Ascending aorta (tissue), 2 donors: ENCODE measurements at regions not wholly inside any gene's neighbourhood (a gene's known extent, or its start where the extent isn't known, plus 50 kb on each side); places are given as distances from the start of the nearest gene placed in this dataset.

ENCODE experiments used
- DNase-seq, 2 donors: peaks; one replicate each; pipeline ENCODE4 v3.0.0-alpha.2; 2019; ENCODE audit warnings: low spot score in 2 of 2
- H3K27ac ChIP-seq, 2 donors: fragments of 200-600 bp; sonication (generic); one replicate each; pipeline ENCODE4 v1.5.1; 2016 to 2017; ENCODE audit warnings: mild to moderate bottlenecking in 1 of 2
- H3K27me3 ChIP-seq: fragments of 200-600 bp; sonication (generic); one replicate; pipeline ENCODE4 v1.5.1; 2017
- H3K36me3 ChIP-seq, 2 donors: fragments of 200-600 bp; sonication (generic); one replicate each; pipeline ENCODE4 v1.5.1; 2016
- H3K4me1 ChIP-seq, 2 donors: fragments of 200-600 bp; sonication (generic); one replicate each; pipeline ENCODE4 v1.5.1; 2016 to 2017; ENCODE audit warnings: mild to moderate bottlenecking in 1 of 2
- H3K4me3 ChIP-seq, 2 donors: fragments of 200-600 bp; sonication (generic); one replicate each; pipeline ENCODE4 v1.5.1; 2016 to 2017; ENCODE audit warnings: mild to moderate bottlenecking in 1 of 2
- H3K9me3 ChIP-seq, 2 donors: fragments of 200-600 bp; sonication (generic); one replicate each; pipeline ENCODE4 v1.5.1; 2016
- CTCF ChIP-seq, 3 experiments: fragments of 200-600 bp in 2 of 3; fragments of 450-650 bp in 1 of 3; sonication (generic) in 2 of 3; IDR thresholded peaks; one replicate each; pipeline ENCODE4 v1.5.1; 2016 to 2019; ENCODE audit warnings: antibody characterized with exemption in 3 of 3, mild to moderate bottlenecking in 1 of 3, moderate library complexity in 1 of 3
- intact Hi-C: fragments of 100-400 bp; cut with DNase I; formaldehyde crosslinking; loops from one replicate; pipeline ENCODE4 v1.15.1; 2023

DNA sequence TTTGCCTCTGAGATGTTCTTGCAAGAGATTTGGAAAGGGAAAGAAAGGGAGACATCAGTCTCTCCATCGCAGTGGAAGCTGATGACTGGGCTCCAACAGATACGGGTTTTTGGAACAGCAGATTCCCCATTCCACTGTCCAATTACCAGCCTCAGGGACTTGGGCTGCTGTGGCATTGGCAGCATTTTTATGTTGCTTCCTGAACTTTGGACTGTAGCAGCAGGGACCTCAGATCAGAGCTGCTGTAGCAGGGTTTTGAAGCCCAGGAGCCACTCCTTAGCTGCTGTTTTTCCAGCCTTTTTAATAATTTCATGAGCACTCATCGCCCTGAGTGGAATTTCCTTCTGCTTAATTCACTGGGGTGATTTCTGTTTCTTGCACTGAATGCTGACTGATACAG lies 135.7 kb upstream of the SLCO3A1 start:
- intact Hi-C loops, result no loop called here
- Histone ChIP-seq H3K9me3 (no peaks in the 10 kb centered on the region), H3K36me3 (no peaks in the 10 kb centered on the region), H3K4me3 (no peak overlapping the region), H3K27ac (no peak overlapping the region), H3K4me1 (no peaks in the 10 kb centered on the region), H3K27me3 (no peaks in the 10 kb centered on the region)
- TF ChIP-seq CTCF (IDR thresholded peaks at IDR 0.05), result no peak
- no peak for DNase-seq

GRCh38 chr15:91723959-91724358 lies 129.5 kb upstream of the SLCO3A1 start:
- intact Hi-C loops, result no loop called here
- no peak for DNase-seq

DNA sequence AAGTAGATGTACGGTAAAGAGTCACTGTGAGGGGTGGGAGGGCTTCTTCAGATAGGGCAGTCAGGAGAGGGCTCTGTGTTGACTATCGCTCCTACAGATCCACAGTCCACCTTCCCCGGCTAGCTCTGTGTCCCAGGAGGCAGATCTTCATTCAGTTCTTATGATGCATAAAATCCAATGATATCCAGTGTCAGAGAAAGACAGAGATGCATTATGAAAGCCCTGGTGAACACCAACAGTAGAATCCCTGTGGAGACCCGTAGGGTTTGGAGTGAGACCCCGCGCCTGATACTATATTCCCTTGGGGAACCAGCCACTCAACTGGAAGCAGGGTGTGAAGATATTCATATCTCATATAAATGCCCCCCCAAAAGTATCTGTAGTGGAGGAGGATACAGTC lies 119.8 kb upstream of the SLCO3A1 start:
- no peaks in the 10 kb centered on the region for H3K9me3 ChIP-seq
- H3K27ac ChIP-seq, result no peak overlapping the region
- no peaks in the 10 kb centered on the region for H3K36me3 ChIP-seq
- no peaks in the 10 kb centered on the region for H3K4me1 ChIP-seq
- DNase-seq, result no peak
- no peaks in the 10 kb centered on the region for H3K27me3 ChIP-seq
- TF ChIP-seq CTCF (IDR thresholded peaks at IDR 0.05), result no peak
- intact Hi-C loops, result no loop called here
- no peak overlapping the region for H3K4me3 ChIP-seq

More at GRCh38 chr15:91723959-91724358, 129.5 kb upstream of the SLCO3A1 start:
- H3K27me3 ChIP-seq, result no peaks in the 10 kb centered on the region
- no peak for TF ChIP-seq CTCF (IDR thresholded peaks at IDR 0.05)
- H3K36me3 ChIP-seq, result no peaks in the 10 kb centered on the region
- no peaks in the 10 kb centered on the region for H3K9me3 ChIP-seq
- no peak overlapping the region for H3K4me3 ChIP-seq
- H3K27ac ChIP-seq, result no peak overlapping the region
- no peaks in the 10 kb centered on the region for H3K4me1 ChIP-seq

GRCh38 chr15:91737151-91737818 lies 116.2 kb upstream of the SLCO3A1 start:
- intact Hi-C loops, result no loop called here
- H3K36me3 ChIP-seq, result no peaks in the 10 kb centered on the region
- H3K4me3 ChIP-seq, result no peak overlapping the region
- TF ChIP-seq CTCF (IDR thresholded peaks at IDR 0.05), result no peak
- H3K9me3 ChIP-seq, result no peaks in the 10 kb centered on the region
- no peak for DNase-seq
- no peaks in the 10 kb centered on the region for H3K4me1 ChIP-seq
- no peak overlapping the region for H3K27ac ChIP-seq
- H3K27me3 ChIP-seq, result no peaks in the 10 kb centered on the region

DNA sequence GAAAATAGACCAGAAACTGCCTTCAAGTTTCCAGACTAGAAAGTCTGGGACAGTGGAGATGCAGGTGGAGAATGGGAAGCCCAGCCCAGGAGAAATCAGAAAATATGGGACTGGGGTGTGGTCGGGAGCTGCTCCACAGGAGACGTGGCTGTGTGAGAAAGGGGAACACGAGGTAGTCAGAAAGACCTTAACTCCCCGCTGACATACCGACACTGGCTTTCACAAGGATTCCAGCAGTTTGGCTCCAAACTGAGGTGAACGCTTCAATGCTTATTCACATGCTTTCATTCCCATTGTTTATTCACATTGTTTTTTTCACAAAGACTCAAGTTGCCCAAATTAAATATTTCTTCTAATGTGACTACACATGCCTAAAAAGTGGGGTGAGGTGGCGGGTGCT lies 111.5 kb upstream of the SLCO3A1 start:
- Histone ChIP-seq H3K9me3 (no peaks in the 10 kb centered on the region), H3K27ac (no peak overlapping the region), H3K36me3 (no peaks in the 10 kb centered on the region), H3K27me3 (no peaks in the 10 kb centered on the region), H3K4me3 (no peak overlapping the region), H3K4me1 (no peaks in the 10 kb centered on the region)
- intact Hi-C loops, result no loop called here
- TF ChIP-seq CTCF (IDR thresholded peaks at IDR 0.05), result no peak
- DNase-seq, result no peak

GRCh38 chr15:91751611-91752010 lies 101.9 kb upstream of the SLCO3A1 start:
- Histone ChIP-seq H3K27me3 (no peaks in the 10 kb centered on the region), H3K36me3 (no peaks in the 10 kb centered on the region), H3K27ac (no peak overlapping the region), H3K9me3 (no peaks in the 10 kb centered on the region), H3K4me3 (no peak overlapping the region), H3K4me1 (no peaks in the 10 kb centered on the region)
- no peak for TF ChIP-seq CTCF (IDR thresholded peaks at IDR 0.05)
- no peak for DNase-seq
- intact Hi-C loops, result no loop called here
